ENCODE measurements at regions not wholly inside any gene's neighbourhood (a gene's known extent, or its start where the extent isn't known, plus 50 kb on each side); places are given as distances from the start of the nearest gene placed in this dataset.

- Histone ChIP-seq H4K91ac (ENCODE audit: insufficient read length, low read depth, low read length) (no peak overlapping the region), H3K4me2 (ENCODE audit: insufficient read depth, insufficient read length, low read length) (no peak overlapping the region), H3K4me1 (ENCODE audit: insufficient read depth, low read length) (no peaks in the 10 kb centered on the region), H2BK20ac (ENCODE audit: low read depth, low read length, poor library complexity, severe bottlenecking) (no peak overlapping the region), H3K27ac (ENCODE audit: insufficient read length, low read depth, low read length) (no peak overlapping the region), H2BK12ac (ENCODE audit: insufficient read length, low read depth, low read length) (no peak overlapping the region), H3K9me3 (ENCODE audit: control insufficient read depth, low read depth, low read length) (no peaks in the 10 kb centered on the region), H3K79me1 (ENCODE audit: insufficient read depth, low read depth, low read length, poor library complexity, severe bottlenecking) (no peaks in the 10 kb centered on the region), H3K23ac (ENCODE audit: insufficient read length, low read depth, low read length) (no peak overlapping the region), H2AFZ (ENCODE audit: low read length) (no peak overlapping the region), H3T11ph (ENCODE audit: low read length) (no peak overlapping the region), H2BK15ac (ENCODE audit: low read depth, low read length) (no peak overlapping the region), H3K27me3 (ENCODE audit: insufficient read depth, low read length) (no peaks in the 10 kb centered on the region), H4K8ac (replicated peaks; ENCODE audit: insufficient read length, low read depth, low read length) (no peak overlapping the region), H2BK120ac (ENCODE audit: low read depth, low read length, poor library complexity, severe bottlenecking) (no peak overlapping the region), H3K79me2 (ENCODE audit: insufficient read depth, low read length) (no peaks in the 10 kb centered on the region), H3K9ac (ENCODE audit: extremely low read depth, insufficient read length, low read length) (no peak overlapping the region), H3K23me2 (ENCODE audit: insufficient read length, low read depth, low read length, poor library complexity, severe bottlenecking) (no peaks in the 10 kb centered on the region), H3K18ac (ENCODE audit: insufficient read length, low read depth, low read length) (no peak overlapping the region), H3K4ac (ENCODE audit: low read depth, low read length) (no peak overlapping the region), H4K5ac (ENCODE audit: insufficient read length, low read depth, low read length) (no peak overlapping the region), H3K56ac (ENCODE audit: insufficient read length, low read depth, low read length) (no peak overlapping the region), H4K20me1 (ENCODE audit: control insufficient read depth, insufficient read depth, insufficient read length) (no peaks in the 10 kb centered on the region), H2BK5ac (ENCODE audit: insufficient read length, low read length) (no peak overlapping the region), H3K14ac (ENCODE audit: insufficient read depth, low read length) (no peak overlapping the region), H2AK5ac (ENCODE audit: insufficient read length, low read length) (no peak overlapping the region)
- TF ChIP-seq CTCF (conservative IDR thresholded peaks at IDR 0.05), result no peak
- Mint-ChIP-seq H3K27ac (no peak overlapping the region), H3K4me1 (no peaks in the 10 kb centered on the region), H3K4me3 (no peak overlapping the region), H3K9me3 (peaks cover 4 to 20% of the 10 kb centered on the region in 2 experiments; a peak in 4 of 5 replicates), H3K36me3 (ENCODE audit: insufficient read depth in 1 of 3, low read depth in 3 of 3) (peaks cover 0 to 2% (median 0%) of the 10 kb centered on the region in 3 experiments; a peak in 4 of 7 replicates), H3K27me3 (ENCODE audit: low read depth) (no peaks in the 10 kb centered on the region)
- no peak for DNase-seq
- WGBS (ENCODE audit: extremely low coverage, insufficient read length, low lambda C conversion rate), result no CpG with 5 or more reads among the region's 2 CpGs
Measured at GRCh38 chr5:43959144-43959543, 356.2 kb downstream of the NNT start.

Data from H9 (cell line).